ENCODE measurements at regions not wholly inside any gene's neighbourhood (a gene's known extent, or its start where the extent isn't known, plus 50 kb on each side); places are given as distances from the start of the nearest gene placed in this dataset.

DNA sequence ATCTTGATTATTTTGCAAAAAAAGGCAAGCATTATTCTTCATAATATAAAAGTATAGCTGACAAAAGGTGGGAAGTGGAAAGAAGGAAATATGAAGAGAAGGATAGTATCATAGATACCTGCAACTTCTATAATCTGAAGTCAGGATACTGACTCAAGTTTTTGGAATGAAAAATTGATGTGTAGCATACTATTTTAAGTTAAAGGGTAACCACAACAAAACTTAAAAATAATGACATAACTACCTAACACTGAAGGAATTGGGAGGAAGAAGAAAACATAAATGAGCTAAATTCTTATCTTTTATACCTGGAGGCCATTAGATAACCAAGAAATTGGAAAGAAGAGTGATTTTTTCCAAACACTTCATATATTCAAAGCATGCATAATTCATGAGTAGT lies 51.8 kb upstream of the TLE1 start:
- Histone ChIP-seq H3K27ac (no peak overlapping the region), H3K9me3 (peaks cover 0 to 9% (median 2%) of the 10 kb centered on the region in 4 donors)
- TF ChIP-seq EP300 (IDR thresholded peaks at IDR 0.05) (no peak), POLR2A (IDR thresholded peaks at IDR 0.05) (no peak)
- TF ChIP-seq, protein P1, sequence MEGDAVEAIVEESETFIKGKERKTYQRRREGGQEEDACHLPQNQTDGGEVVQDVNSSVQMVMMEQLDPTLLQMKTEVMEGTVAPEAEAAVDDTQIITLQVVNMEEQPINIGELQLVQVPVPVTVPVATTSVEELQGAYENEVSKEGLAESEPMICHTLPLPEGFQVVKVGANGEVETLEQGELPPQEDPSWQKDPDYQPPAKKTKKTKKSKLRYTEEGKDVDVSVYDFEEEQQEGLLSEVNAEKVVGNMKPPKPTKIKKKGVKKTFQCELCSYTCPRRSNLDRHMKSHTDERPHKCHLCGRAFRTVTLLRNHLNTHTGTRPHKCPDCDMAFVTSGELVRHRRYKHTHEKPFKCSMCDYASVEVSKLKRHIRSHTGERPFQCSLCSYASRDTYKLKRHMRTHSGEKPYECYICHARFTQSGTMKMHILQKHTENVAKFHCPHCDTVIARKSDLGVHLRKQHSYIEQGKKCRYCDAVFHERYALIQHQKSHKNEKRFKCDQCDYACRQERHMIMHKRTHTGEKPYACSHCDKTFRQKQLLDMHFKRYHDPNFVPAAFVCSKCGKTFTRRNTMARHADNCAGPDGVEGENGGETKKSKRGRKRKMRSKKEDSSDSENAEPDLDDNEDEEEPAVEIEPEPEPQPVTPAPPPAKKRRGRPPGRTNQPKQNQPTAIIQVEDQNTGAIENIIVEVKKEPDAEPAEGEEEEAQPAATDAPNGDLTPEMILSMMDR (IDR thresholded peaks at IDR 0.05) = no peak

DNA sequence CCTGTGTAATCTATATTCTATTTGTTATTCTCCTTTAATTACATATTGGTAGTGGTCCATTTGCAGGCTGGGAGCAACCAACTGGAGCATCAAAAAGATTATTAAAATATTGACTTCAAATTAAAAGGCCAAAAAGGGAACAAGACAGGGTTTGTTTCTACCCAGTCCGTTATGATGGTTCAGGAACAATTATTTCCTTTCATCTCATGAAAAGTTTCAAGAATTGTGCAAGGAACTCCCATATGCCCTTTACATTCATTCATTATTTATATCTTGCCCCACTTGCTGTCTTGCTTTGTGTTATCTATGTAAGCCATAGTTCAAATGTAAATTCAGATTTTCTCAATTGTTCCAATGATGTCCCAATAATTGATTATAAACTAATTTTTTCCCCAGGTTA lies 58.7 kb upstream of the TLE1 start:
- no peaks in the 10 kb centered on the region for H3K27me3 ChIP-seq
- DNase-seq (ENCODE audit: low spot score in 2 of 2) = no peak
- H3K4me3 ChIP-seq = no peak overlapping the region
- H3K9me3 ChIP-seq = peaks cover 0 to 10% (median 0%) of the 10 kb centered on the region in 4 donors
- no peak overlapping the region for H3K27ac ChIP-seq
- no peaks in the 10 kb centered on the region for H3K4me1 ChIP-seq
- no peaks in the 10 kb centered on the region for H3K36me3 ChIP-seq
- WGBS, 2 donors = 40 to 60% methylated on average over 1 of the region's 1 CpG
- TF ChIP-seq, protein P1 (IDR thresholded peaks at IDR 0.05) = no peak
- TF ChIP-seq POLR2A (IDR thresholded peaks at IDR 0.05) (no peak), EP300 (IDR thresholded peaks at IDR 0.05) (no peak)

More for the DNA sequence above, 51.8 kb upstream of the TLE1 start:
- Histone ChIP-seq H3K4me3 (no peak overlapping the region), H3K27me3 (no peaks in the 10 kb centered on the region), H3K4me1 (peaks cover 0 to 7% (median 0%) of the 10 kb centered on the region in 4 donors), H3K36me3 (no peaks in the 10 kb centered on the region)
- no peak for DNase-seq (ENCODE audit: low spot score in 2 of 2)

DNA sequence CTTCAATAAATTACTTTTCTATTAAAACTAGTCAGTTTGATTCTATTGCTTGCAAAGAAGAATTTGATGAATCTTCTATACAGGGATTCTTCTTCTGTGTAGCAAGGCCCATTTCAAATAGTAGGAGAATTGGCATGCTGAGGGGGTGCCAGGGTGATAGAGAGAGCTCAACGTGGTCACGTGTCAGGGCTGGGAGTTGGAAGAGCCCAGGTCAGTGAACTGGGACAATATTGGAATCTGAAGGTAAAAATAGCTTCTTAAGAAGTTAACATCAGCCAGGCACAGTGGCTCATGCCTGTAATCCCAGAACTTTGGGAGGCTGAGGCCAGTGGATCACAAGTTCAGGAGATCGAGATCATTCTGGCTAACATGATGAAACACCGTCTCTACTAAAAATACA lies 64.1 kb upstream of the TLE1 start:
- Histone ChIP-seq H3K36me3 (no peaks in the 10 kb centered on the region), H3K27ac (no peak overlapping the region), H3K27me3 (no peaks in the 10 kb centered on the region), H3K4me1 (no peaks in the 10 kb centered on the region), H3K9me3 (no peaks in the 10 kb centered on the region), H3K4me3 (no peak overlapping the region)
- 90% methylated on average over 4 of the region's 4 CpGs for WGBS, 2 donors
- DNase-seq (ENCODE audit: low spot score in 2 of 2) = no peak
- TF ChIP-seq POLR2A (IDR thresholded peaks at IDR 0.05) (no peak), EP300 (IDR thresholded peaks at IDR 0.05) (no peak)
- TF ChIP-seq, protein P1 (IDR thresholded peaks at IDR 0.05) = no peak

DNA sequence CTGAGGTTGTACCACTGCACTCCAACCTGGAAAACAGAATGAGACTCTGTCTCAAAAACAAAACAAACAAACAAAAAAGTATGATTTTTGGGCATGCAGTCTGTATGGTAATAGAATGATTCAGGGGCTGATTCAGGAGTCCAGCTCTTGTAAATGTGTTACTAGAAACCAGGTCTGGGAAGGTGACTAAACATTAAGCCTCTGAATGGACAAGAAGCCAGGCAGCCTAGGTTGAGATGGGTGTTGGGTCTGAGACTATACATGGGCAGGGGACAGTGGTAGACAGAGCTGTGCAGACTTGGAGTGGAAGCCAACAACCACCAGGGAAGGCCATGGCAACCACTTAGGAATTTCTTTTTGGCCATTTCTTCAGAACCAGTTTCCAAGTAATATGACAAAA lies 64.9 kb upstream of the TLE1 start:
- Histone ChIP-seq H3K9me3 (no peaks in the 10 kb centered on the region), H3K27ac (no peak overlapping the region), H3K4me1 (no peaks in the 10 kb centered on the region), H3K27me3 (no peaks in the 10 kb centered on the region), H3K36me3 (no peaks in the 10 kb centered on the region), H3K4me3 (no peak overlapping the region)
- DNase-seq (ENCODE audit: low spot score in 2 of 2) = no peak
- TF ChIP-seq, protein P1 (IDR thresholded peaks at IDR 0.05) = no peak
- TF ChIP-seq POLR2A (IDR thresholded peaks at IDR 0.05) (no peak), EP300 (IDR thresholded peaks at IDR 0.05) (no peak)

DNA sequence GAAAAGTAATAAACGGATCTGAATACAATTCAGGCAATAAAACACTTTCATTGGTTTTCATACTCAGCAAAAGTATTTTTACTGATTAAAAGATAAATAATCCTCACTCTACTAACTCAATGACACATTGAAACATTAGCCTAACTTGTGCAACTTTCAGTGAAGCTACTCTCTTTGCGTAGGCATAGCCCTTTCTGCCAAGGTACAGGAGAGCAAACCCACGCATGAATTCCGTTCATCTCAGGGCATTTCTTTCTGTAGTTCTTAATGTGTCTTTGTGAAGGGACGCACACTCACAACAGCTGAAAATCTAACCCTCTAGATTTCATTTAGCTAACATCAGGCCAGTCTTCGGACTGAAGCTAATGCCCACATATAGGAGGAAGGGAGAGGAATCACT lies 66.4 kb upstream of the TLE1 start:
- no peak overlapping the region for H3K27ac ChIP-seq
- H3K4me1 ChIP-seq = no peaks in the 10 kb centered on the region
- H3K9me3 ChIP-seq = no peaks in the 10 kb centered on the region
- no peaks in the 10 kb centered on the region for H3K27me3 ChIP-seq
- no peak for DNase-seq (ENCODE audit: low spot score in 2 of 2)
- TF ChIP-seq POLR2A (IDR thresholded peaks at IDR 0.05) (no peak), EP300 (IDR thresholded peaks at IDR 0.05) (no peak)
- TF ChIP-seq, protein P1 (IDR thresholded peaks at IDR 0.05) = no peak
- 81 to 87% methylated on average over 6 of the region's 6 CpGs for WGBS, 2 donors
- no peaks in the 10 kb centered on the region for H3K36me3 ChIP-seq
- H3K4me3 ChIP-seq = no peak overlapping the region
